ENCODE measurements at regions not wholly inside any gene's neighbourhood (a gene's known extent, or its start where the extent isn't known, plus 50 kb on each side); places are given as distances from the start of the nearest gene placed in this dataset.

DNA sequence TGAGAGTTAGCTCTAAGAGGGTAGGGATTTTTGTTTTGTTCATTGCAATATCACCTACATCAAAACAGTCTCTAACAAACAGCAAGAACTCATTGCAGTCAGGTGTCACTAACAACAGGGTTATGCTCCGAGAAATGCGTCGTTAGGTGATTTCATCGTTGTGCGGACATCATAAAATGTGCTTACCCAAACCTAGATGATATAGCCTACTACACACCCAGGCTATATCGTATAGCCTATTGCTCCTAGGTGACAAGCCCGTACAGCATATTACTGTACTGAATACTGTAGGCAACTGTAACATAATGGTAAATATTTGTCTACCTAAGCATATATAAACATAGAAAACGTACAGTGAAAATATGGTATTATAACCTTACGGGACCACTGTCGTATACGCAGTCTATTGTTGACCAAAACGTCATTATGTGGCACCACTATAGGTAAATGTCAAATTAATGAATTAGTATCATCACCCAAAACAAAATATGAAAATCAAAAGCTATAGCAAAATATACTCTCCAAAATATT is 49.9 kb upstream of the TAB2 start:
- intact Hi-C loops (cut with micrococcal nuclease), result no loop called here
- Mint-ChIP-seq H3K27me3 (ENCODE audit: low read depth) (no peaks in the 10 kb centered on the region), H3K4me3 (no peak overlapping the region), H3K27ac (no peak overlapping the region), H3K9me3 (peaks cover 1% of the 10 kb centered on the region), H3K4me1 (ENCODE audit: low read depth) (peaks cover 42% of the 10 kb centered on the region), H3K36me3 (ENCODE audit: low read depth) (no peaks in the 10 kb centered on the region)
- CTCF ChIA-PET, result interaction anchor here (0.6 to 1.1 kb wide), 3 partner anchors 38 to 81 kb away, joined by 3 read pairs; no protein-coding TSS in a partner anchor
- no peak for DNase-seq
